HG03442 (cell line): ENCODE measurements at regions not wholly inside any gene's neighbourhood (a gene's known extent, or its start where the extent isn't known, plus 50 kb on each side); places are given as distances from the start of the nearest gene placed in this dataset.
"Not testable (repeated sequence)": the region's sequence is repeated elsewhere in the genome, so short reads cannot be mapped to it uniquely, and the experiment has no call there.

Experiments
- ATAC-seq: cut with Tn5 transposase; IDR thresholded peaks from one replicate; pipeline ENCODE4 v1.9.1; 2021; ENCODE audit warnings: mild to moderate bottlenecking, moderate library complexity; ENCODE audit not compliant: unreplicated experiment

DNA sequence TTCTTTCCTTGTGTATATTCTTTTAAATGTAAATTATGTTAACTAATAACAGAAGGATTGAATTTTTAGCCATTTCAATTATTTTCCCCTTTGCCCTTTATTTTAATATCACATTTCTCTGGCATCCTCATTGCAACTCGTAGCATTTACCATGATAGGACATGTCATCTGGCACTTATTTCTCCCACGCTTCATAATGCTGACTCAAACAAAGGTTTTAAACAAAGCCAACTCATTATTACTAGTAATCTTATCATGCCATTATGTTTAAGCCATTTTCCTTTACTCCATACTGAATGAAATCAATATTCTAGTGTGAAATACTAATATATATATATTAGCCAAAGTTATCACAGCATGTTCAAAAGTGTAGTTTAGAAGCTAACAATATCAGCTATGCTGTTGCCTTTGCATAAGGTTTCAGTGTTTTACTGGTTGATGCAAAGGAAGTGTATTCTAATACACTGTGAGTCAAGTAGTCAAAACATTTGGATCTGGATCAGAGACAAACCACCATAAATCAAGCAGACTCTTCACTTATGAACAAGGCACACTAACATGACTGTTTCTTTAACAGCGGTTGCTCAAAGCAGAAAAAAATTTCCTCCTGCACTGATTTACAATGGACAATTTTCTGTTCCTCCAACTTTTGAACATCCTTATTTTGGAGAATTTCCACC lies 281.6 kb downstream of the SLC7A11 start:
- no peak for ATAC-seq

DNA sequence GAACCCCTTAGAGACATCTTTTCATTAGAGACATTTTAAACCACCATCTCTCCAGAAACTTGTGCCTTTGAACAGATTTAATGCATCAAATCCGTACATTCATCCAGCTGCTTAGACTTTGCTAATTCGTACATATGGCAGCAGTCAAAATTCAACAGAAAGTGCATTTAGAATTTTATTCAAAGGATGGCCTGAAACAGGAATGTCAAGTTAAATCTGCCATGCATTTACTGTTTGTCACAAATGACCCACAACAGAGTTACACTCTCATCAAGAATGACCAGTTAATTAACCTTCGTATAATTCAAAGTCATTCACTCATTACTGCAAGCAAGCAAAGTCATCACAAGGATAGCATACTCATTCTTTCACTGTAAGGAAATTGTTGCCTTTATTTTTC lies 284.3 kb downstream of the SLC7A11 start:
- no peak for ATAC-seq

DNA sequence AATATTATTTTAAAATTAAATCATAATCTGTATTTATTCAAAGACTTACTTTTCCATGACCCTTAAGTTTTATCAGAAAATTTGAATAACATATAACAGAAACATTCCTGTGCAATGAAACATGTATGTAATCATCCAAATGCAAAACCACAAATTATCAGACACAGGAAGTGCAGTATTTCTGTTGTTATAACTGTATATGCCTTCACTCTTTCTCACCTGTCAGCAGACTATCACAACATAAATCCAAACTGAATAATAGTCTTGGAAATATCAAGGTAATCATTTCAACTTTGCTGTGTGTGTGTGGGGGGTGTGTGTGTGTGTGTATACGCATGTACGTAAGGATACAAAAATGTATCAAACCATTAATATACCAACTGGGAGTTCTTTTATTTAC lies 285.9 kb downstream of the SLC7A11 start:
- no peak for ATAC-seq

DNA sequence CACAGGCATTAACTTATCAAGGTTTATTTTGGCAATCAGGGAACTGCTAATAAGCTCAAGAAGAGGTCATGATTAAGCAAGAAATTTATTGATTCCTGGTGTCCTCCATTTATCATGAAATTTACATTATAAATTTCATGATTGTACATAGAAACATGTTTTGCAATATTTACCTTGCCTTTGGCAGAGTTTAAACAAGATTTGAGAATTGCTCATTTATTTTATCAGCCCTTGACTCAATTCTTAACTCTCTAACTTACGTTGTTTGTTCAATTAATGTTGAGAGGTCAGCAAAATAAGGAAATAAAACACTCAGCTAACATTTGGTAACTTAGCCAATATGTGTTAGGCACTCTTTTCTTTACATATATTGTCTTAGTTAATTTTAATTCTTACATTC lies 286.6 kb downstream of the SLC7A11 start:
- ATAC-seq, result no peak

DNA sequence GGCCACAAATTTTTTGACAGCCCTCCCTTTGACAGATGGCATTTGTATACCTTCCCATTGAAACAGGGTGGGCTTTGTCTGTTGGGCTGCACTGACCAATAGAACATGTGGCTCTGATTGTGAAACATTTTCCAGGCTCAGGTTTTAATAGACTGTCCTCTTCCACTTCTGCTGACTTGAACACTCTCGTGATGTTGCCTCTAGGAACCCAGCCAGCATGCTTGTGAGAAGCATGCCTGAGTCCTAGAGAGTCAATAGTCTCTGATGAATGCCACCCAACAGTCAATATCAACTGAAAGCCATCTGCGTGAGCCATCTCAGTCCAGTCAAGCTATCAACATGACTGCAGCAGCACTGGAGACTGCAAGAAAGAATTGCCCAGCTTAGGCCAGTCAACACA lies 290.0 kb downstream of the SLC7A11 start:
- no peak for ATAC-seq

DNA sequence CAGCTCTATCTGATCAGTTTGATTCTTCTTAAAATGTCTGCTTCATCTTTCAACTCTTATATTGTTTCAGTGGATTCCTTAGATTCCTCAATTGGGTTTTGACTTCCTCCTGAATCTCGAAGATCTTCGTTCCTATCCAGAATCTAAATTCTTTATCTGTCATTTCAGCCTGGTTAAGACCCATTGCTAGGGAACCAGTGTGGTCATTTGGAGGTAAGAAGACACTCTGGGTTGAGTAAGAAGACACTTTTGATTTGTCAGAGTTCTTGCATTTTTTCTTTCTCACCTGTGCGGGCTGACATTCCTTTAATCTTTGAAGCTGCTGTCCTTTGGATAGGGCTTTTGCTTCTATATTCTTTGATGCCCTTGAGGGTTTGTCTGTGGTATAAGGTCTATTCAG lies 291.9 kb downstream of the SLC7A11 start:
- no peak for ATAC-seq

- no peak for ATAC-seq
Observed at GRCh38 chr4:137949746-137950145, 292.4 kb downstream of the SLC7A11 start.

- no peak for ATAC-seq
Observed at GRCh38 chr4:137946453-137947174, 295.5 kb downstream of the SLC7A11 start.

GRCh38 chr4:137942815-137943214 lies 299.3 kb downstream of the SLC7A11 start:
- ATAC-seq, result not testable (repeated sequence)

DNA sequence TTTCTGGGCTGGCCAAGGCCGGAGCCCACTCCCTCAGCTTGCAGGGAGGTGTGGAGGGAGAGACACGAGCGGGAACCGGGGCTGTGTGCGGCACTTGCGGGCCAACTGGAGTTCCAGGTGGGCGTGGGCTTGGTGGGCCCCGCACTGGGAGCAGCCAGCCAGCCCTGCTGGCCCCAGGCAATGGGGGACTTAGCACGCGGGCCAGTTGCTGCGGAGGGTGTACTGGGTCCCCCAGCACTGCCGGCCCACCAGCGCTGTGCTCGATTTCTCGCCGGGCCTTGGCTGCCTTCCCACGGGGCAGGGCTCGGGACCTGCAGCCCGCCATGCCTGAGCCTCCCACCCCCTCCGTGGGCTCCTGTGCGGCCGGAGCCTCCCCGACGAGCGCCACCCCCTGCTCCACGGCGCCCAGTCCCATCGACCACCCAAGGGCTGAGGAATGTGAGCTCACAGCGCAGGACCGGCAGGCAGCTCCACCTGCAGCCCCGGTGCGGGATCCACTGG lies 300.1 kb downstream of the SLC7A11 start:
- not testable (repeated sequence) for ATAC-seq

DNA sequence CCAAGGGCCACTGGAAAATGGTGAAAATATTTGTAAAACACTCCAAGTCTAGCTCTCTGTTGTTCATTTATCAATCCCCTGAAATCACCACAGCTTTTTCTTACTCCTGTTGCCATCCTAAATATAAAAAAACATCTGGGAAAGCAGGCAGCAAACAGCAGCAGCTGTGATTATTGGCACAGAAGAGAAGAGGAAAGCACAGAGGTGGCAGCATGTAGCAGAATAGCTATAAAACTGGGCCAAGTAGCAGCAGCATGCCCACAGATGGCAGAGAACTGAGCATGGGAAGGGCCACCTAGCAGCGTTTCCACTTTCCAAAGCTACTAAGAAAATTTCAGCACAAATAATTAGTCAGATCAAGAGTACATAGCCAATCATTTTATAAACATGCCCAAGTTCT lies 307.2 kb downstream of the SLC7A11 start:
- ATAC-seq, result no peak

- ATAC-seq, result no peak
Observed at GRCh38 chr4:137934046-137934445, 308.1 kb downstream of the SLC7A11 start.

DNA sequence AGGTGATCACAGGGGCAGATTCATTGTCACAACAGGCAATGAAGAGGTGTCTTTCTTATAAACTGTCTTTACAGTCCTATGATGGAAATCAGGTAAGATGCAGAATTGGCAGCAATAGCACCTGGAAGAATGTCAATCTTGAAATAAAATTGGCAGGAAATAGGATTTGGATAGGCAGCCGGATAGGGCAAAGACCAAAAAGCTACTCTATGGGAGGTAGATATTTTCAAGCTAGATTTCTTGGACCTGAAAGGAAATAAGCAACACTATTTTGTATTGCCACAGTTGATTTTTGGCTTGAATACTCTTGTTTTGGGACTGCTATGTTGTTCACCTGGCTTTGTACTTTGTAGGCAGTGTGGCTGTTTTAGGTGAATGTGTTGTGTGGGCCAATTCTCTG lies 314.2 kb downstream of the SLC7A11 start:
- ATAC-seq, result no peak

DNA sequence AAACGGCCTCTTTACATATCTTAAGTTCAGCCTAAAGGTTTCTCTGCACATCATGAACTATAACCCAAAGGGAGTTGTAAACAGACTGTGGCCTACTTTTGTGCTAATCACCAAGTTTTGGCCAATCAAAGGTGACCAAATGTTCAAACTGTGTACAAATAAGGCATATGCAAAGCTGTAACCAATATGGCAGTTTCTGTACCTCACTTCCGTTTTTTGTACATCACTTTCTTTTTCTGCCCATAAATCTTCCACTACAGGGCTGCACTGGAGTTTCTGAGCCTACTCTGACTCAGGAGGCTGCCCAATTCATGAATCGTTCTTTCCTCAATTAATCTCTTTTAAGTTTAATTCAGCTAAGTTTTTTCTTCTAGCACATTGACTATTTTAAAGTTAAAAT lies 318.7 kb downstream of the SLC7A11 start:
- no peak for ATAC-seq

DNA sequence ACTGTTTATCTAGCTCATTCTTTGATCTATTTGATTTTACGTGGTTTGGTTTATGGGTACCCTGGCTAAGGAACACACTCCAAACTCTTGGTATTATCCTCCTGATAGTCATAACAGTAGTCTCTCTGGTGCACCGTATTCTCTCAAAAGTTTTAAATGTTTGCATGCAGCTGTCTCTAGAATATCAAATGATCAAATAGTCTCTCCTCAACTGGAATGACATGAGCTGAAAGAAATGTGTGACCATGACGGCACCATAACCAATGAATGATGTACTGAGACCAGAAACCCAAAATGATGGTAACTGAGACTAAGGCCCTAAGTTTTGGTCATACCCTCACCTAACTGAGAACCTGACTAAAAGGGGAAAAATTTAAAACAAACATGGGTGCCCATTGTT lies 319.4 kb downstream of the SLC7A11 start:
- ATAC-seq, result no peak

- no peak for ATAC-seq
Observed at GRCh38 chr4:137909529-137910309, 332.4 kb downstream of the SLC7A11 start.

GRCh38 chr4:137905930-137906329 lies 336.2 kb downstream of the SLC7A11 start:
- ATAC-seq, result no peak

GRCh38 chr4:137901114-137901513 lies 341.0 kb downstream of the SLC7A11 start:
- ATAC-seq, result no peak

- ATAC-seq, result no peak
Observed at GRCh38 chr4:137896221-137896737, 345.9 kb downstream of the SLC7A11 start.

DNA sequence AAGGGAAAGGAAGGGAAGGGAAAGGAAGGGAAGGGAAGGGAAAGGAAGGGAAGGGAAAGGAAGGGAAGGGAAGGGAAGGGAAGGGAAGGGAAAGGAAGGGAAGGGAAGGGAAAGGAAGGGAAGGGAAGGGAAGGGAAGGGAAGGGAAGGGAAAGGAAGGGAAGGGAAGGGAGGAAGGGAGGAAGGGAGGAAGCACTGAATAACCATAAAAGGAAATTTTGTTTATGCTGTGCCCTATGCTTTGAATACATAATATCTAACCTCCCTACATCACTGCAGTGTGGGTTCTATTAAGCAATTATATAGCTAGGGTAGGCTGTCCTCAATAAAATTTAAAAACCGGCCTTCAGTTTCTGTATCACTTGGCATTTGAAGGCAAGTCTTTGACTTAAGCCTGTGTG lies 346.6 kb downstream of the SLC7A11 start:
- not testable (repeated sequence) for ATAC-seq

- no peak for ATAC-seq
Observed at GRCh38 chr4:137892134-137892533, 350.0 kb downstream of the SLC7A11 start.
